Gastroesophageal sphincter (tissue), 4 donors: ENCODE measurements at regions not wholly inside any gene's neighbourhood (a gene's known extent, or its start where the extent isn't known, plus 50 kb on each side); places are given as distances from the start of the nearest gene placed in this dataset.
A peak's percentile ranks its signal among the peaks of the same experiment; 100 is the strongest.
"Not testable (repeated sequence)": the region's sequence is repeated elsewhere in the genome, so short reads cannot be mapped to it uniquely, and the experiment has no call there.

Source experiments
- ATAC-seq: fragments of 150-250 bp; one replicate; pipeline ENCODE4 v1.9.1; 2016; ENCODE audit warnings: mild to moderate bottlenecking, moderate library complexity
- H3K27ac ChIP-seq, 4 donors: fragments of 200-600 bp; sonication (generic) in 3 of 4; 1 replicate in 3 of 4; 2 replicates in 1 of 4; pipeline ENCODE4 v1.5.1; 2016 to 2019
- H3K27me3 ChIP-seq: fragments of 200-600 bp; sonication (generic); one replicate; pipeline ENCODE4 v1.5.1; 2019
- H3K36me3 ChIP-seq, 2 donors: fragments of 200-600 bp; sonication (generic); one replicate each; pipeline ENCODE4 v1.5.1; 2019; ENCODE audit warnings: control low read depth in 1 of 2
- H3K4me1 ChIP-seq, 3 donors: fragments of 200-600 bp; sonication (generic); 1 replicate in 2 of 3; 2 replicates in 1 of 3; pipeline ENCODE4 v1.5.1; 2016 to 2019; ENCODE audit warnings: control low read depth in 2 of 3
- H3K4me3 ChIP-seq, 2 donors: fragments of 200-600 bp; sonication (generic); one replicate each; pipeline ENCODE4 v1.5.1; 2019; ENCODE audit warnings: mild to moderate bottlenecking in 1 of 2, moderate library complexity in 1 of 2
- H3K9me3 ChIP-seq, 3 donors: fragments of 200-600 bp; sonication (generic); one replicate each; pipeline ENCODE4 v1.5.1; 2017 to 2019; ENCODE audit warnings: control low read depth in 2 of 3
- CTCF ChIP-seq, 4 experiments: fragments of 200-600 bp in 2 of 4; fragments of 450-650 bp in 2 of 4; sonication (generic) in 1 of 4; IDR thresholded peaks; one replicate each; pipeline ENCODE4 v1.5.1; 2017 to 2019; ENCODE audit warnings: antibody characterized with exemption in 4 of 4, mild to moderate bottlenecking in 2 of 4, moderate library complexity in 2 of 4
- WGBS, 2 donors: methylation state at CpG; one replicate each; pipeline ENCODE4 v1.1.5; 2018; ENCODE audit warnings: low coverage in 1 of 2; 5-methylcytosine and 5-hydroxymethylcytosine counted together

GRCh38 chr9:42656789-42657188, 473.3 kb downstream of the SPATA31A6 start:
- H3K9me3 ChIP-seq, ATAC-seq, H3K36me3 ChIP-seq, H3K27ac ChIP-seq, H3K4me1 ChIP-seq, H3K27me3 ChIP-seq, H3K4me3 ChIP-seq: not testable (repeated sequence)
- WGBS, 2 donors: 100% methylated on average over 2 of the region's 6 CpGs; no CpG with 5 or more reads in 1 of the 2 donors

GRCh38 chr9:42657496-42657895, 474.0 kb downstream of the SPATA31A6 start:
- H3K4me3 ChIP-seq, H3K27me3 ChIP-seq, H3K4me1 ChIP-seq, H3K27ac ChIP-seq, H3K9me3 ChIP-seq, H3K36me3 ChIP-seq, ATAC-seq: not testable (repeated sequence)
- no CpG with 5 or more reads among the region's 10 CpGs for WGBS, 2 donors

GRCh38 chr9:42697146-42697545, 513.7 kb downstream of the SPATA31A6 start:
- H3K4me1 ChIP-seq, H3K27me3 ChIP-seq, H3K36me3 ChIP-seq, H3K27ac ChIP-seq, ATAC-seq, H3K9me3 ChIP-seq, H3K4me3 ChIP-seq: not testable (repeated sequence)
- no CpG with 5 or more reads among the region's 2 CpGs for WGBS, 2 donors

GRCh38 chr9:42702890-42703289, 519.4 kb downstream of the SPATA31A6 start:
- H3K27ac ChIP-seq, H3K27me3 ChIP-seq, H3K9me3 ChIP-seq, ATAC-seq, H3K4me3 ChIP-seq, H3K4me1 ChIP-seq, H3K36me3 ChIP-seq: not testable (repeated sequence)
- WGBS, 2 donors: 48% methylated on average over 2 of the region's 2 CpGs; no CpG with 5 or more reads in 1 of the 2 donors

- H3K4me3 ChIP-seq, H3K36me3 ChIP-seq, H3K27me3 ChIP-seq, H3K9me3 ChIP-seq, H3K27ac ChIP-seq, H3K4me1 ChIP-seq, ATAC-seq: not testable (repeated sequence)
- no CpG with 5 or more reads among the region's 49 CpGs for WGBS, 2 donors
Observed at GRCh38 chr9:42724841-42725835, 541.7 kb downstream of the SPATA31A6 start.

- H3K4me3 ChIP-seq: peak overlapping the region in 1 of 2 donors; percentile 25
- TF ChIP-seq CTCF (IDR thresholded peaks at IDR 0.05): peak; percentile 64 to 84 (median 80)
- WGBS, 2 donors: 36% methylated on average over 4 of the region's 40 CpGs; no CpG with 5 or more reads in 1 of the 2 donors
- H3K36me3 ChIP-seq, H3K4me1 ChIP-seq, H3K27ac ChIP-seq, H3K27me3 ChIP-seq, H3K9me3 ChIP-seq: not testable (repeated sequence)
- ATAC-seq: peak; percentile 58
Observed at GRCh38 chr9:42743030-42743814, 559.8 kb downstream of the SPATA31A6 start.

- not testable (repeated sequence) for ATAC-seq, H3K9me3 ChIP-seq
- WGBS, 2 donors: 70 to 83% methylated on average over 2 of the region's 2 CpGs
Observed at GRCh38 chr9:42757251-42757650, 573.8 kb downstream of the SPATA31A6 start.

GRCh38 chr9:42759320-42759719, 575.9 kb downstream of the SPATA31A6 start:
- H3K9me3 ChIP-seq, ATAC-seq, H3K4me1 ChIP-seq, H3K4me3 ChIP-seq, H3K36me3 ChIP-seq, H3K27ac ChIP-seq, H3K27me3 ChIP-seq: not testable (repeated sequence)
- WGBS, 2 donors: 28 to 30% methylated on average over 2 to 4 of the region's 5 CpGs

More at GRCh38 chr9:42757251-42757650, 573.8 kb downstream of the SPATA31A6 start:
- H3K36me3 ChIP-seq, H3K27me3 ChIP-seq, H3K4me3 ChIP-seq, H3K4me1 ChIP-seq, H3K27ac ChIP-seq: not testable (repeated sequence)

- H3K4me1 ChIP-seq, H3K27ac ChIP-seq, H3K36me3 ChIP-seq, H3K27me3 ChIP-seq, H3K9me3 ChIP-seq, ATAC-seq, H3K4me3 ChIP-seq: not testable (repeated sequence)
- no CpG with 5 or more reads among the region's 4 CpGs for WGBS, 2 donors
Observed at GRCh38 chr9:42782201-42782600, 598.7 kb downstream of the SPATA31A6 start.

- 75% methylated on average over 7 of the region's 16 CpGs; no CpG with 5 or more reads in 1 of the 2 donors for WGBS, 2 donors
- ATAC-seq, H3K27ac ChIP-seq: not testable (repeated sequence)
Observed at GRCh38 chr9:42792725-42793124, 609.3 kb downstream of the SPATA31A6 start.

GRCh38 chr9:42798571-42798970, 615.1 kb downstream of the SPATA31A6 start:
- 13% methylated on average over 1 of the region's 1 CpG; no CpG with 5 or more reads in 1 of the 2 donors for WGBS, 2 donors
- not testable (repeated sequence) for H3K4me3 ChIP-seq, ATAC-seq, H3K36me3 ChIP-seq, H3K4me1 ChIP-seq, H3K27me3 ChIP-seq, H3K9me3 ChIP-seq, H3K27ac ChIP-seq

More at GRCh38 chr9:42792725-42793124, 609.3 kb downstream of the SPATA31A6 start:
- not testable (repeated sequence) for H3K27me3 ChIP-seq, H3K4me1 ChIP-seq, H3K4me3 ChIP-seq, H3K9me3 ChIP-seq, H3K36me3 ChIP-seq

- H3K9me3 ChIP-seq, H3K27ac ChIP-seq, ATAC-seq, H3K4me1 ChIP-seq, H3K27me3 ChIP-seq, H3K36me3 ChIP-seq, H3K4me3 ChIP-seq: not testable (repeated sequence)
- 56% methylated on average over 2 of the region's 4 CpGs; no CpG with 5 or more reads in 1 of the 2 donors for WGBS, 2 donors
Observed at GRCh38 chr9:42802716-42803115, 619.3 kb downstream of the SPATA31A6 start.
